ENCODE measurements at regions not wholly inside any gene's neighbourhood (a gene's known extent, or its start where the extent isn't known, plus 50 kb on each side); places are given as distances from the start of the nearest gene placed in this dataset.

- DNase-seq, result no peak
Measured at GRCh38 chr4:120415896-120416295, 349.2 kb upstream of the MAD2L1 start.

- no peak for DNase-seq
Measured at GRCh38 chr4:120406960-120407359, 340.3 kb upstream of the MAD2L1 start.

GRCh38 chr4:120403296-120403695, 336.6 kb upstream of the MAD2L1 start:
- no peak for DNase-seq

GRCh38 chr4:120400441-120400840, 333.8 kb upstream of the MAD2L1 start:
- DNase-seq, result no peak

GRCh38 chr4:120399826-120400225, 333.2 kb upstream of the MAD2L1 start:
- no peak for DNase-seq

- no peak for DNase-seq
Measured at GRCh38 chr4:120395746-120396145, 329.1 kb upstream of the MAD2L1 start.

GRCh38 chr4:120355881-120356280, 289.2 kb upstream of the MAD2L1 start:
- no peak for DNase-seq

- DNase-seq, result no peak
Measured at GRCh38 chr4:120354381-120354780, 287.7 kb upstream of the MAD2L1 start.

GRCh38 chr4:120353235-120353634, 286.6 kb upstream of the MAD2L1 start:
- no peak for DNase-seq

GRCh38 chr4:120352739-120353138, 286.1 kb upstream of the MAD2L1 start:
- no peak for DNase-seq

GRCh38 chr4:120348948-120349347, 282.3 kb upstream of the MAD2L1 start:
- no peak for DNase-seq

GRCh38 chr4:120348521-120348920, 281.9 kb upstream of the MAD2L1 start:
- no peak for DNase-seq

- DNase-seq, result no peak
Measured at GRCh38 chr4:120331486-120332370, 265.1 kb upstream of the MAD2L1 start.

GRCh38 chr4:120329386-120329785, 262.7 kb upstream of the MAD2L1 start:
- DNase-seq, result no peak

- DNase-seq, result no peak
Measured at GRCh38 chr4:120327276-120327675, 260.6 kb upstream of the MAD2L1 start.

GRCh38 chr4:120319046-120319767, 252.6 kb upstream of the MAD2L1 start:
- DNase-seq, result no peak

- DNase-seq, result no peak
Measured at GRCh38 chr4:120318196-120318846, 251.7 kb upstream of the MAD2L1 start.

GRCh38 chr4:120317713-120318112, 251.1 kb upstream of the MAD2L1 start:
- DNase-seq, result no peak

- no peak for DNase-seq
Measured at GRCh38 chr4:120316416-120316815, 249.8 kb upstream of the MAD2L1 start.

GRCh38 chr4:120314969-120315368, 248.3 kb upstream of the MAD2L1 start:
- DNase-seq, result no peak

- no peak for DNase-seq
Measured at GRCh38 chr4:120304801-120305200, 238.2 kb upstream of the MAD2L1 start.

GRCh38 chr4:120299631-120300030, 233.0 kb upstream of the MAD2L1 start:
- no peak for DNase-seq

- no peak for DNase-seq
Measured at GRCh38 chr4:120293341-120293740, 226.7 kb upstream of the MAD2L1 start.

GRCh38 chr4:120291541-120291940, 224.9 kb upstream of the MAD2L1 start:
- no peak for DNase-seq

Data from CD4-positive, alpha-beta T cell treated with Interleukin-17A for 4 hours (primary cell).